Ecto neural progenitor cell (in vitro differentiated cells): ENCODE measurements at regions not wholly inside any gene's neighbourhood (a gene's known extent, or its start where the extent isn't known, plus 50 kb on each side); places are given as distances from the start of the nearest gene placed in this dataset.
"Not testable (repeated sequence)": the region's sequence is repeated elsewhere in the genome, so short reads cannot be mapped to it uniquely, and the experiment has no call there.

ENCODE experiments used
- DNase-seq: peaks from one replicate; pipeline ENCODE4 v3.0.0-alpha.2; 2018; ENCODE audit warnings: low spot score

DNA sequence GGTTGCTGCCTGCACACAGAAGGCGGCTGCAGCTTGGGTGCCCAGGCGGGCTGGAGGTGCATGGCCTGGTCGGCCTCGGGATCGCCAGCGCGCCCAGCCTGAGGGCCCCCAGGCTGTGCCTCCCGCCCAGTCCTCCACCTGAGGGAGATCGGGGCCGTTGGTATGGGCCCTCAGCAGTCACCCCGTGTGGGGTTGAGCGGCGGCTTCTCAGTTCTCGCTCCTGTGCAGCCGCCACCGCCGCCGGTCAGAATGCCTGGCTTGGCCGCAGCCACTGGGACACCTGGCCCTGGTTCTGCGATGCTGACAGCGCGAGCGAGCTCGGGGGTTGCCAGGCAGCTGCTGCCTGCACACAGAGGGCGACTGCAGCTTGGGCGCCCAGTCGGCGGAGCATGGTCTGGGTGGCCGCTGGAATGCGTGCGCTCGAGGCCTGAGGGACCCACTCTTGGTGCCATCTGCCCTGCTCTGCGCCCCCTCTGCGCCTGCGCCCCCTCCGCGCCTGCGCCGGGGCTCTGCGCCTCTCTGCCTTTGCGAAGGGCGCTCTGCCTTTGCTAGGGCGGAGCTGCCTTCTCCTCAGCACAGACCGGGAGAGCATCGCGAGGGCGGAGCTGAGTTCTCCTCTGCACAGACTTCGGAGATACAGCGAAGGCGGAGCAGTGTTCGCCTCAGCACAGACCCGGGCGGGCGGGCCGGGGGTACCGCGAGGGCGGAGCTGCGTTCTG lies 84.6 kb upstream of the ZNG1F start:
- peak; percentile 87 for DNase-seq

DNA sequence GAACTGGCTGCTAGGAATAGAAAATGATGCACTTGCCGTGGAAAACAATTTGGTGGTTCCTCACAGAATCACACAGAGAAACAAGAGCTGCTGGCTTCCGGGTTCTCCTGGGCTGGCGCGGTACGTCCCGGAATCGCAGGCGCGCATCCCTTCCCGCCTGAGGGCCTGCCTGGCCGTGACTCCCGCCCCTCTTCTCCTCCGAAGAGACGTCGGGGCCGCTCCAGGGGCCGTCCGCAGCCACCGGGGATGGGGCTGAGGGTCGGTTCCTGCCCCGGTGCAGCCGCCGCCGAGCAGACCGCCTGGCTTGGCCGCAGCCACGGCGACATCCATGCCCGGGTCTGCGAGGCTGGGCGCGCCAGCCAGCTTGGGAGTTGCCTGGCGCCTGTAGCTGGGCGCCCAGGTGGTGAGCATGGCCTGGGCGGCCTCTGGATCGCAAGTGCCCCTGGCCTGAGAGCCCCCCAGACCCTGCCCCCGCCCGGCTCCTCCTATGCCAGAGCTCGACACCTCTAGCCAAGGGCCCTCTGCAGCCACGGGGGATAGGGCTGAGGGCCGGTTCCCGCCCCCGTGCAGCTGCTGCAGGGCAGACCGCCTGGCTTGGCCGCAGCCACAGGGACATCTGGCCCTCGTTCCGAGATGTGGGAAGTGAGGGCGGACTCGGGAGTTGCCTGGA lies 83.9 kb upstream of the ZNG1F start:
- DNase-seq: peak; percentile 49

DNA sequence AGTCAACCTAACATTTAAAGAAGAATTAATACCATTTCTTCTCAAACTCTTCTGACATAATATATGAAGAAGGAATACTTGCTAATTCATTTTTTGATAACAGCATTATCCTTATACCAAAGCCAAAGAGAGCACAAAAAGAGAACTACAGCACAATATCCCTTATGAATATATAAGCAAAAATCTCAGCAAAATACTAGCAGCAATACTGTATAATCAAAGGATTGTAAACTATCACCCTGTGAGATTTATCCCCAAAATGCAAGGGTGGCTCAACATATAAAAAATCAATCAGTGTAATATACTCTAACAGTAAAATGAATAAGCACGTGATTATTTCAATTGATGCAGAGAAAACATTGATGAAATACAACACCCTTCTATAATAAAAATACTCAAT lies 81.9 kb upstream of the ZNG1F start:
- not testable (repeated sequence) for DNase-seq

DNA sequence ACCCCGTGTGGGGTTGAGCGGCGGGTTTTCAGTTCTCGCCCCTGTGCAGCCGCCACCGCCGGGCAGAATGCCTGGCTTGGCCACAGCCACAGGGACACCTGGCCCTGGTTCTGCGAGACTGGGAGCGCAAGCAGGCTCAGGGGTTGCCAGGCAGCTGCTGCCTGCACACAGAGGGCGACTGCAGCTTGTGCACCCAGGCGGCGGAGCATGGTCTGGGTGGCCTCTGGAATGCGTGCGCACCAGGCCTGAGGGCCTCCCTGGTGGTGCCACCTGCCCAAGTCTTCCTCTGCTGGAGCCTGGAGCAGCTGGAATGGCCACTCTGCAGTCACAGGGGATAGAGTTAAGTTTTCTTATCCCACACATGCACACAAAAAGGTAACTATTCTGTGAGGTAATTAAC lies 80.4 kb upstream of the ZNG1F start:
- peak; percentile 49 for DNase-seq

DNA sequence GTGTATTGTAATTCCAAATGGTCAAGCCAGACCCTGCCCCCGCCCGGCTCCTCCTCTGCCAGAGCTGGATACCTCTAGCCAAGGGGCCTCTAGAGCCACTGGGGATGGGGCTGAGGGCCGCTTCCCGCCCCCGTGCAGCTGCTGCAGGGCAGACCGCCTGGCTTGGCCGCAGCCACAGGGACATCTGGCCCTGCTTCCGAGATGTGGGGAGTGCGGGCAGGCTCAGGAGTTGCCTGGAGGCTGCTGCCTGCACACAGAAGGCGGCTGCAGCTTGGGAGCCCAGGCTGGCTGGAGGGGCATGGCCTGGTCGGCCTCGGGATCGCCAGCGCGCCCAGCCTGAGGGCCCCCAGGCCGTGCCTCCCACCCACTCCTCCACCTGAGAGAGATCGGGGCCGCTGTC lies 79.9 kb upstream of the ZNG1F start:
- peak; percentile 59 for DNase-seq

DNA sequence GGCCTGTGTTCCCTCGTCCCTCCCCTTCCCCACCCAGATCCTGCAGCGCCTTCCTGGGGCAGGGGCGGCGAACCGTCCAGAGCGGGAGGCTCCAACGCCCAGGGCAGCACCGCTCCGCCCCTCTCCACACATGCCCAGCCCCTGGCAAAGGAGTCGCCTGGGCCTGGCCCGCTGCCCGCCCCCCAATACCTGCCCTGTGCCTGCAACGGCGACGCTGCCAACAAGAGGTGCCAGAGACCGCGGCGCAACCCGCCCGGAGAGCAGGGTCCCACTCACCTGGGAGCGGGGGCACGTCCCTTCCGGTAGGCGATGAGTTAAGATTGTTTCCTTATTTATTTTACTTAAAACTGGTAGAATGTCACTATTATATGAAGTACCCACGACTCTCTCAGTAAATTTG lies 77.5 kb upstream of the ZNG1F start:
- DNase-seq: not testable (repeated sequence)

DNA sequence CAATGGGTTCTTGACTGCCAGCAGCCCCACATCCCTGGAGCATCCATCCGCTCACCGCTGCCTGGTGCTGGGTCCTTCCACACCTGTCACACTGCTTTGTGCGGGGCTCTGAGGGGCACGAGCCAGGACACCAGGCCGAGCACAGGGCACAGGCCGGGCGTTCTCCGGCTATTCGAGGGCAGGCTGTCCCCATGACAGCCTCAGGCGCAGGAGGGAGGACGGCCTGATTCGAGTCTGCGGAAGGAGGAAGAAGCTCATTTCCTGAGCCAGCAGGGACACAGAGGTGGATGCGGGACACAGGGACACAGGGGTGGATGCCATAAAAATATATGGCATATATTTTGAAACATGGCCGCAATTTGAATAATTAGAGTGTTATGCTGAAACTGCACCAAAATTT lies 76.9 kb upstream of the ZNG1F start:
- DNase-seq: not testable (repeated sequence)

DNA sequence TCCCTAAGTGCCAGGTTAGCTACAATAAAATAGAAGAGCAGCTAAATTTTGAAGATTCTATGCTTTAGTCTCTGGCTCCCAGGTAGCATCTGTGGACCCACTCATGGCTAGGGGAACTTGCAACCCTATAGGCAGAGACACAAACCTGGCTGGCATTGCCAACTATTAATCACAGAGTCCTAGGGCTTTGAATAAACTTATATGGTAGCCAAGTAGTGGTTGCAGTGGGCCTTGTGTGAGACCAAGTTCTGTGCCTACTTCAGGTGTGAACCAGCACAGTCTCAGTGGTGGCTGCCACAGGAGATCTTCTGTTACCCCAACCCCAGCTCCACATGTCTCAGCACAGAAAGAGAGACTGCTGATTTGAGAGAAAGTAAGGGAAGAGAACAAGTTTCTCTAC lies 62.9 kb upstream of the ZNG1F start:
- not testable (repeated sequence) for DNase-seq

DNA sequence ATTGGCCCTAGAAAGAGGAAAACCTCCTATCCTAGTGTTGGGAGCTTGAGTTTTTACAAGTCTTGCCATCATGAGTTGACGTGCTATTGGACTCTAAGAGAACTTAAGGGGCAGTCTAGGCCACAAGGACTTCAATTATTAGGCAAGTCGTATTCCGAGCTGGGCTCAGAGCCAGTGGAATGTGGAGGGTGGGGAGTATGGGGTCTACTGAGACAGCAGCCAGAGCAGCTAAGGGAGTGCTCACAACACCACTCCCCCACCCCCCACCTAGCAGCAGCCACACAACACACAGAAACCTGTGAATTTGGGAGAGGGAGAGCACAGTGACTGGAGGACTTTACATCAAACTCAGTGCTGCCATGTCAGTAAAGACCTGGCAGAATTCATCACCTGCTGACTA lies 62.0 kb upstream of the ZNG1F start:
- not testable (repeated sequence) for DNase-seq

DNA sequence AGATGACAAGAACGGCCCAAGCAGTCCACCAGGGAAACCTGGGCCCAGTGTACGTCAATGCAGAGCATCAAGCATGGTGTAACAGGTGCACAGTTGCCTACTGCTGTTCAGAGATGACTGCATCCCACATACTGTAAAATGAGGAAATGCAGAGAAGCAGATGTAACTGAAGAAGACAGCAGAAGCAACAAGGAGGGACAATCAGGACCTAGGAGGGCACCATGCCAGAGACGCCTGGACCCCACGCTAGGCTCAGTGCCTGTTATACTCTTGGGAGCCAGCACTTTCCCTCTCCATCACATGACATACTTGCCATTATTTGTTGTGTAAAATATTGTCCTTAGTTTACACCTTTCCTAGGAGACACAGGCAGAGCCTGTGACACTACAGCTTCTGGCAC lies 57.6 kb upstream of the ZNG1F start:
- DNase-seq: not testable (repeated sequence)
